GM19240 (cell line): ENCODE measurements at regions not wholly inside any gene's neighbourhood (a gene's known extent, or its start where the extent isn't known, plus 50 kb on each side); places are given as distances from the start of the nearest gene placed in this dataset.
A peak's percentile ranks its signal among the peaks of the same experiment; 100 is the strongest.

Source experiments
- DNase-seq: peaks from one replicate; pipeline ENCODE4 v3.0.0; 2011; ENCODE audit warnings: low spot score; ENCODE audit not compliant: insufficient read length

- DNase-seq, result no peak
Observed at GRCh38 chr7:41145656-41146055, 557.2 kb downstream of the INHBA start.

GRCh38 chr7:41142904-41143473 lies 559.9 kb downstream of the INHBA start:
- DNase-seq, result no peak

- DNase-seq, result no peak
Observed at GRCh38 chr7:41139789-41140188, 563.1 kb downstream of the INHBA start.

- no peak for DNase-seq
Observed at GRCh38 chr7:41136551-41136950, 566.3 kb downstream of the INHBA start.

GRCh38 chr7:41135511-41135910 lies 567.4 kb downstream of the INHBA start:
- no peak for DNase-seq

- peak; percentile 6 for DNase-seq
Observed at GRCh38 chr7:41134300-41135255, 568.3 kb downstream of the INHBA start.

GRCh38 chr7:41133690-41134299 lies 569.1 kb downstream of the INHBA start:
- no peak for DNase-seq

- DNase-seq, result no peak
Observed at GRCh38 chr7:41131956-41132355, 570.9 kb downstream of the INHBA start.

- DNase-seq, result no peak
Observed at GRCh38 chr7:41130561-41131236, 572.2 kb downstream of the INHBA start.

GRCh38 chr7:41130086-41130485 lies 572.8 kb downstream of the INHBA start:
- no peak for DNase-seq

GRCh38 chr7:41125343-41125742 lies 577.5 kb downstream of the INHBA start:
- DNase-seq, result no peak

- no peak for DNase-seq
Observed at GRCh38 chr7:41122256-41122987, 580.5 kb downstream of the INHBA start.

- DNase-seq, result no peak
Observed at GRCh38 chr7:41121228-41121627, 581.7 kb downstream of the INHBA start.

GRCh38 chr7:41118486-41118885 lies 584.4 kb downstream of the INHBA start:
- DNase-seq, result no peak

- no peak for DNase-seq
Observed at GRCh38 chr7:41117431-41117830, 585.5 kb downstream of the INHBA start.

- no peak for DNase-seq
Observed at GRCh38 chr7:41116817-41117216, 586.1 kb downstream of the INHBA start.

GRCh38 chr7:41116337-41116736 lies 586.6 kb downstream of the INHBA start:
- no peak for DNase-seq

GRCh38 chr7:41114691-41115090 lies 588.2 kb downstream of the INHBA start:
- DNase-seq, result no peak

GRCh38 chr7:41114131-41114530 lies 588.8 kb downstream of the INHBA start:
- no peak for DNase-seq

- DNase-seq, result no peak
Observed at GRCh38 chr7:41113719-41114118, 589.2 kb downstream of the INHBA start.

GRCh38 chr7:41110186-41110585 lies 592.7 kb downstream of the INHBA start:
- DNase-seq, result no peak
